K562 (cell line): ENCODE measurements at regions not wholly inside any gene's neighbourhood (a gene's known extent, or its start where the extent isn't known, plus 50 kb on each side); places are given as distances from the start of the nearest gene placed in this dataset.

ENCODE experiments used
- ATAC-seq: fragments of 200-7000 bp; cut with Tn5 transposase; 3 replicates; pipeline ENCODE4 v1.9.1; 2020; ENCODE audit warnings: moderate library complexity
- BruUV-seq: library from RNA; stranded (reverse); fragments of 400-500 nt; replicated peaks from 2 replicates; lab custom pipeline; 2021; lab: Mats Ljungman, UMichigan
- CTCF ChIA-PET: fragments of 300-600 bp; formaldehyde crosslinking; extraction: SDS; loops from one replicate; lab custom pipeline; 2021; ENCODE audit warnings: low intra/inter-chr PET ratio; lab: Yijun Ruan, JAX
- POLR2A ChIA-PET: fragments of 300-600, 350-650 bp; sonication (Branson Sonifier 250); formaldehyde crosslinking; extraction: SDS; loops from one replicate; lab custom pipeline; 2021; ENCODE audit warnings: antibody characterized with exemption, inconsistent platforms; lab: Yijun Ruan, JAX
- DNase-seq, 4 experiments: peaks; one replicate each; pipeline versions ENCODE4 v3.0.0 to v3.0.0-alpha.2; 2011 to 2018; ENCODE audit warnings: low spot score in 3 of 4, mixed read lengths in 3 of 4; ENCODE audit errors: extremely low read depth in 1 of 4
- FAIRE-seq: peaks from 2 replicates; lab custom pipeline; 2011; peaks lifted over from hg19 to GRCh38; lab: Jason Lieb, UNC
- H2AFZ ChIP-seq: 2 replicates; pipeline ENCODE4 v1.6.0; 2011; ENCODE audit warnings: low read depth, low read length, control low read depth, inconsistent platforms
- H3K27ac ChIP-seq: fragments of 200-600 bp; 3 replicates; pipeline ENCODE4 v1.8.0; 2011; ENCODE audit warnings: low read depth, mild to moderate bottlenecking, control low read depth, inconsistent platforms, low read length, moderate library complexity, mixed read lengths; ENCODE audit errors: extremely low read depth
- H3K27me3 ChIP-seq, 2 experiments: fragments of 300-600 bp in 1 of 2; 2 replicates in 1 of 2; 3 replicates in 1 of 2; pipeline versions ENCODE4 v1.6.0 to v1.8.0; 2011; ENCODE audit warnings: inconsistent platforms in 2 of 2, low read length in 2 of 2, mild to moderate bottlenecking in 1 of 2, mixed read lengths in 1 of 2, moderate library complexity in 1 of 2; ENCODE audit not compliant: control insufficient read depth in 2 of 2, insufficient read depth in 2 of 2
- H3K36me3 ChIP-seq: fragments of 300-600 bp; 3 replicates; pipeline ENCODE4 v1.8.0; 2011; ENCODE audit warnings: mild to moderate bottlenecking, low read length, inconsistent platforms; ENCODE audit not compliant: control insufficient read depth, insufficient read depth
- H3K4me1 ChIP-seq, 2 experiments: fragments of 200-600 bp in 1 of 2; replicated peaks in 1 of 2; 2 replicates in 1 of 2; 3 replicates in 1 of 2; pipeline versions ENCODE4 v1.5.1 to v1.8.0; 2011; ENCODE audit warnings: inconsistent platforms in 2 of 2, low read length in 2 of 2, mild to moderate bottlenecking in 1 of 2, mixed read lengths in 1 of 2, moderate library complexity in 1 of 2; ENCODE audit not compliant: control insufficient read depth in 2 of 2, insufficient read depth in 2 of 2
- H3K4me2 ChIP-seq: 2 replicates; pipeline ENCODE4 v1.6.1; 2011; ENCODE audit warnings: low read length, control low read depth, inconsistent platforms, mixed read lengths; ENCODE audit not compliant: insufficient read depth
- H3K4me3 ChIP-seq: fragments of 200-600 bp; sonication (generic), shearing (Covaris generic); 2 replicates; pipeline ENCODE4 v1.5.1; 2016; ENCODE audit warnings: control low read depth, inconsistent platforms
- H3K79me2 ChIP-seq: fragments of 200-600 bp; 3 replicates; pipeline ENCODE4 v1.8.0; 2011; ENCODE audit warnings: low read length, inconsistent platforms; ENCODE audit not compliant: control insufficient read depth, insufficient read depth
- H3K9ac ChIP-seq, 2 experiments: 2 replicates each; pipeline versions ENCODE4 v1.6.0 to v1.6.1; 2011; ENCODE audit warnings: low read depth in 2 of 2, low read length in 2 of 2, control low read depth in 1 of 2, inconsistent platforms in 1 of 2, mild to moderate bottlenecking in 1 of 2, mixed read lengths in 1 of 2; ENCODE audit not compliant: insufficient read depth in 1 of 2
- H3K9me1 ChIP-seq: one replicate; pipeline ENCODE4 v1.6.0; 2011; ENCODE audit warnings: inconsistent platforms, mild to moderate bottlenecking, low read length, moderate library complexity; ENCODE audit not compliant: control insufficient read depth, insufficient read depth
- H3K9me3 ChIP-seq: replicated peaks from 2 replicates; pipeline ENCODE4 v1.5.1; 2011; ENCODE audit warnings: low read depth, low read length, inconsistent platforms; ENCODE audit not compliant: control insufficient read depth, insufficient read depth
- H4K20me1 ChIP-seq: replicated peaks from 2 replicates; pipeline ENCODE4 v1.6.1; 2011; ENCODE audit warnings: low read length, inconsistent platforms, mixed read lengths; ENCODE audit not compliant: control insufficient read depth, insufficient read depth
- ATF7 ChIP-seq: fragments of 450-650 bp; IDR thresholded peaks from 2 replicates; pipeline ENCODE4 v1.7.1; 2014; ENCODE audit warnings: mild to moderate bottlenecking, moderate library complexity
- BCOR ChIP-seq: fragments of 450-650 bp; IDR thresholded peaks from 2 replicates; pipeline ENCODE4 v1.6.1; 2016
- BDP1 ChIP-seq: IDR thresholded peaks from 3 replicates; pipeline ENCODE4 v1.6.1; 2011; ENCODE audit not compliant: insufficient read length, insufficient read depth
- DEAF1 ChIP-seq: fragments of 450-650 bp; formaldehyde crosslinking; IDR thresholded peaks from 2 replicates; pipeline ENCODE4 v1.4.0; 2020; ENCODE audit warnings: mild to moderate bottlenecking, moderate library complexity
- EP300 ChIP-seq: IDR thresholded peaks from 2 replicates; pipeline ENCODE4 v1.6.1; 2012; ENCODE audit warnings: low read length, improper control_type of control experiment
- KDM5B ChIP-seq: fragments of 200-600 bp; sonication (generic); IDR thresholded peaks from 2 replicates; pipeline ENCODE4 v1.6.1; 2012; ENCODE audit warnings: low read depth, mild to moderate bottlenecking, moderate library complexity, low read length, control low read depth, inconsistent platforms; ENCODE audit not compliant: insufficient replicate concordance
- MEF2D ChIP-seq: conservative IDR thresholded peaks from 2 replicates; pipeline ENCODE4 v1.6.1; 2016; ENCODE audit warnings: low read depth, missing genetic modification characterization, missing compliant biosample characterization
- RAD51 ChIP-seq: fragments of 450-650 bp; IDR thresholded peaks from 2 replicates; pipeline ENCODE4 v1.7.1; 2016; ENCODE audit warnings: low read depth, mild to moderate bottlenecking, borderline replicate concordance
- SRF ChIP-seq, 2 experiments: fragments of 250-450, 450-650 bp in 1 of 2; sonication (Bioruptor Pico) in 1 of 2; sonication (generic) in 1 of 2; formaldehyde crosslinking; IDR thresholded peaks; 2 replicates each; pipeline versions ENCODE4 v1.5.0 to v1.5.1; 2020 to 2022; ENCODE audit warnings: mild to moderate bottlenecking in 1 of 2, missing genetic modification reagents in 1 of 2
- WHSC1 ChIP-seq: IDR thresholded peaks from one replicate; pipeline ENCODE4 v1.6.1; 2012; ENCODE audit warnings: low read length, control low read depth, inconsistent platforms
- ZBTB11 ChIP-seq, 3 experiments: fragments of 200-800 bp in 1 of 3; fragments of 250-450 bp in 1 of 3; fragments of 450-650 bp in 1 of 3; sonication (Bioruptor Pico) in 1 of 3; sonication (Bioruptor generic) in 1 of 3; formaldehyde crosslinking in 1 of 3; IDR thresholded peaks; 2 replicates each; pipeline versions ENCODE4 v1.6.1 to v1.8.0; 2016 to 2022; ENCODE audit warnings: mild to moderate bottlenecking in 2 of 3, missing genetic modification characterization in 2 of 3, missing compliant biosample characterization in 1 of 3, moderate library complexity in 1 of 3
- ZNF431 ChIP-seq: sonication (generic); formaldehyde crosslinking; IDR thresholded peaks from 2 replicates; pipeline ENCODE4 v1.8.0; 2022; ENCODE audit warnings: mild to moderate bottlenecking, missing genetic modification reagents
- ZNF512 ChIP-seq: IDR thresholded peaks from 2 replicates; pipeline ENCODE4 v1.6.1; 2016; ENCODE audit warnings: missing genetic modification characterization, missing compliant biosample characterization
- WGBS: fragments of 100-300 bp; shearing (Covaris generic); methylation state at CpG from one replicate; pipeline ENCODE4 v1.1.6; 2016; ENCODE audit warnings: low coverage, mixed read lengths; ENCODE audit not compliant: insufficient coverage; ENCODE audit errors: missing lambda C conversion rate; 5-methylcytosine and 5-hydroxymethylcytosine counted together
- in situ Hi-C: fragments of 300-500 bp; cut with MboI; formaldehyde crosslinking; loops from 4 replicates; pipeline ENCODE4 v1.15.0; 2018; ENCODE audit warnings: inconsistent platforms, mixed read lengths
- intact Hi-C: fragments of 100-400 bp; cut with micrococcal nuclease; formaldehyde crosslinking; loops from 2 replicates; pipeline ENCODE4 v1.14.2; 2022
- TF ChIP-seq, protein P1 (sequence below): fragments of 450-650 bp; IDR thresholded peaks from 2 replicates; pipeline ENCODE4 v1.6.1; 2016; ENCODE audit warnings: low read depth, mild to moderate bottlenecking, moderate library complexity

GRCh38 chr2:67625690-67626475, 228.8 kb downstream of the ETAA1 start:
- Histone ChIP-seq H3K9me1 (no peaks in the 10 kb centered on the region), H3K79me2 (no peaks in the 10 kb centered on the region), H3K9me3 (no peaks in the 10 kb centered on the region), H3K36me3 (no peaks in the 10 kb centered on the region), H3K4me3 (no peak overlapping the region), H3K27me3 (no peaks in the 10 kb centered on the region), H3K9ac (no peak overlapping the region), H3K27ac (no peak overlapping the region), H2AFZ (no peak overlapping the region), H3K4me1 (no peaks in the 10 kb centered on the region), H3K4me2 (no peak overlapping the region), H4K20me1 (no peaks in the 10 kb centered on the region)
- in situ Hi-C loops: no loop called here
- ChIA-PET POLR2A (no interaction called here), CTCF (no interaction called here)
- DNase-seq (no peak), ATAC-seq (no peak), FAIRE-seq (no peak)
- 0% methylated on average over 5 of the region's 5 CpGs for WGBS
- BruUV-seq: no TSS peak
- intact Hi-C loops: no loop called here
- TF ChIP-seq RAD51 (no peak), DEAF1 (CRISPR knock-in tag) (no peak), BCOR (no peak), MEF2D (tag) (no peak), EP300 (no peak), ZBTB11 (CRISPR knock-in tag; IDR thresholded peaks at IDR 0.05) (no peak), WHSC1 (no peak), ZNF512 (tag) (no peak), ZNF431 (CRISPR knock-in tag) (no peak), KDM5B (no peak), SRF (CRISPR knock-in tag; IDR thresholded peaks at IDR 0.05) (no peak), ATF7 (no peak), BDP1 (no peak)
- TF ChIP-seq, protein P1, sequence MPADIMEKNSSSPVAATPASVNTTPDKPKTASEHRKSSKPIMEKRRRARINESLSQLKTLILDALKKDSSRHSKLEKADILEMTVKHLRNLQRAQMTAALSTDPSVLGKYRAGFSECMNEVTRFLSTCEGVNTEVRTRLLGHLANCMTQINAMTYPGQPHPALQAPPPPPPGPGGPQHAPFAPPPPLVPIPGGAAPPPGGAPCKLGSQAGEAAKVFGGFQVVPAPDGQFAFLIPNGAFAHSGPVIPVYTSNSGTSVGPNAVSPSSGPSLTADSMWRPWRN: no peak
